H1 (cell line): ENCODE measurements at regions not wholly inside any gene's neighbourhood (a gene's known extent, or its start where the extent isn't known, plus 50 kb on each side); places are given as distances from the start of the nearest gene placed in this dataset.

ENCODE experiments used
- ASH2L ChIP-seq: fragments of 200-600, 300-600 bp; sonication (generic); IDR thresholded peaks from one replicate; pipeline ENCODE4 v1.7.1; 2017; ENCODE audit warnings: low read length
- EGR1 ChIP-seq: IDR thresholded peaks from 2 replicates; pipeline ENCODE4 v1.6.1; 2011; ENCODE audit warnings: low read depth, low read length, borderline replicate concordance
- KDM1A ChIP-seq: fragments of 200-600, 300-600 bp; sonication (generic); IDR thresholded peaks from 2 replicates; pipeline ENCODE4 v1.7.1; 2016; ENCODE audit warnings: mild to moderate bottlenecking, low read length, borderline replicate concordance
- TF ChIP-seq, protein P1 (sequence below): fragments of 300-600 bp; sonication (generic); IDR thresholded peaks from 2 replicates; pipeline ENCODE4 v1.7.1; 2012; ENCODE audit warnings: low read length, moderate library complexity, mild to moderate bottlenecking, inconsistent platforms; ENCODE audit not compliant: insufficient replicate concordance

DNA sequence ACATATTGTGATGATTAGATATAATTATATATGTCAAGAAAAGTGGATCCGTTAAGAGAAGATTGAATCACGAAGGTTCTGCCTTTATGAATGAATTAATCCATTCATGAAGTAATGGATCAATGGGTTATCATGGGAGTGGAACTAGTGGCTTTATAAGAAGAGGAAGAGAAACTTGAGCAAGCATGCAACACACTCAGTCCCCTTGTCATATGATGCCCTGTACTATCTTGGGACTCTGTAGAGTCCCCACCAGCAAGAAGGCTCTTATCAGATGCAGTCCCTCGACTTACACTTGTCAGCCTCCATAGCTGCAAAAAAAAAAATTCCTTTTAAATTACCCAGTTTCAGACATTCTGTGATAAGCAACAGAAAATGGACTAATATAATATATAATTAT, 301.9 kb downstream of the RAP2B start (continued):
- TF ChIP-seq, protein P1, sequence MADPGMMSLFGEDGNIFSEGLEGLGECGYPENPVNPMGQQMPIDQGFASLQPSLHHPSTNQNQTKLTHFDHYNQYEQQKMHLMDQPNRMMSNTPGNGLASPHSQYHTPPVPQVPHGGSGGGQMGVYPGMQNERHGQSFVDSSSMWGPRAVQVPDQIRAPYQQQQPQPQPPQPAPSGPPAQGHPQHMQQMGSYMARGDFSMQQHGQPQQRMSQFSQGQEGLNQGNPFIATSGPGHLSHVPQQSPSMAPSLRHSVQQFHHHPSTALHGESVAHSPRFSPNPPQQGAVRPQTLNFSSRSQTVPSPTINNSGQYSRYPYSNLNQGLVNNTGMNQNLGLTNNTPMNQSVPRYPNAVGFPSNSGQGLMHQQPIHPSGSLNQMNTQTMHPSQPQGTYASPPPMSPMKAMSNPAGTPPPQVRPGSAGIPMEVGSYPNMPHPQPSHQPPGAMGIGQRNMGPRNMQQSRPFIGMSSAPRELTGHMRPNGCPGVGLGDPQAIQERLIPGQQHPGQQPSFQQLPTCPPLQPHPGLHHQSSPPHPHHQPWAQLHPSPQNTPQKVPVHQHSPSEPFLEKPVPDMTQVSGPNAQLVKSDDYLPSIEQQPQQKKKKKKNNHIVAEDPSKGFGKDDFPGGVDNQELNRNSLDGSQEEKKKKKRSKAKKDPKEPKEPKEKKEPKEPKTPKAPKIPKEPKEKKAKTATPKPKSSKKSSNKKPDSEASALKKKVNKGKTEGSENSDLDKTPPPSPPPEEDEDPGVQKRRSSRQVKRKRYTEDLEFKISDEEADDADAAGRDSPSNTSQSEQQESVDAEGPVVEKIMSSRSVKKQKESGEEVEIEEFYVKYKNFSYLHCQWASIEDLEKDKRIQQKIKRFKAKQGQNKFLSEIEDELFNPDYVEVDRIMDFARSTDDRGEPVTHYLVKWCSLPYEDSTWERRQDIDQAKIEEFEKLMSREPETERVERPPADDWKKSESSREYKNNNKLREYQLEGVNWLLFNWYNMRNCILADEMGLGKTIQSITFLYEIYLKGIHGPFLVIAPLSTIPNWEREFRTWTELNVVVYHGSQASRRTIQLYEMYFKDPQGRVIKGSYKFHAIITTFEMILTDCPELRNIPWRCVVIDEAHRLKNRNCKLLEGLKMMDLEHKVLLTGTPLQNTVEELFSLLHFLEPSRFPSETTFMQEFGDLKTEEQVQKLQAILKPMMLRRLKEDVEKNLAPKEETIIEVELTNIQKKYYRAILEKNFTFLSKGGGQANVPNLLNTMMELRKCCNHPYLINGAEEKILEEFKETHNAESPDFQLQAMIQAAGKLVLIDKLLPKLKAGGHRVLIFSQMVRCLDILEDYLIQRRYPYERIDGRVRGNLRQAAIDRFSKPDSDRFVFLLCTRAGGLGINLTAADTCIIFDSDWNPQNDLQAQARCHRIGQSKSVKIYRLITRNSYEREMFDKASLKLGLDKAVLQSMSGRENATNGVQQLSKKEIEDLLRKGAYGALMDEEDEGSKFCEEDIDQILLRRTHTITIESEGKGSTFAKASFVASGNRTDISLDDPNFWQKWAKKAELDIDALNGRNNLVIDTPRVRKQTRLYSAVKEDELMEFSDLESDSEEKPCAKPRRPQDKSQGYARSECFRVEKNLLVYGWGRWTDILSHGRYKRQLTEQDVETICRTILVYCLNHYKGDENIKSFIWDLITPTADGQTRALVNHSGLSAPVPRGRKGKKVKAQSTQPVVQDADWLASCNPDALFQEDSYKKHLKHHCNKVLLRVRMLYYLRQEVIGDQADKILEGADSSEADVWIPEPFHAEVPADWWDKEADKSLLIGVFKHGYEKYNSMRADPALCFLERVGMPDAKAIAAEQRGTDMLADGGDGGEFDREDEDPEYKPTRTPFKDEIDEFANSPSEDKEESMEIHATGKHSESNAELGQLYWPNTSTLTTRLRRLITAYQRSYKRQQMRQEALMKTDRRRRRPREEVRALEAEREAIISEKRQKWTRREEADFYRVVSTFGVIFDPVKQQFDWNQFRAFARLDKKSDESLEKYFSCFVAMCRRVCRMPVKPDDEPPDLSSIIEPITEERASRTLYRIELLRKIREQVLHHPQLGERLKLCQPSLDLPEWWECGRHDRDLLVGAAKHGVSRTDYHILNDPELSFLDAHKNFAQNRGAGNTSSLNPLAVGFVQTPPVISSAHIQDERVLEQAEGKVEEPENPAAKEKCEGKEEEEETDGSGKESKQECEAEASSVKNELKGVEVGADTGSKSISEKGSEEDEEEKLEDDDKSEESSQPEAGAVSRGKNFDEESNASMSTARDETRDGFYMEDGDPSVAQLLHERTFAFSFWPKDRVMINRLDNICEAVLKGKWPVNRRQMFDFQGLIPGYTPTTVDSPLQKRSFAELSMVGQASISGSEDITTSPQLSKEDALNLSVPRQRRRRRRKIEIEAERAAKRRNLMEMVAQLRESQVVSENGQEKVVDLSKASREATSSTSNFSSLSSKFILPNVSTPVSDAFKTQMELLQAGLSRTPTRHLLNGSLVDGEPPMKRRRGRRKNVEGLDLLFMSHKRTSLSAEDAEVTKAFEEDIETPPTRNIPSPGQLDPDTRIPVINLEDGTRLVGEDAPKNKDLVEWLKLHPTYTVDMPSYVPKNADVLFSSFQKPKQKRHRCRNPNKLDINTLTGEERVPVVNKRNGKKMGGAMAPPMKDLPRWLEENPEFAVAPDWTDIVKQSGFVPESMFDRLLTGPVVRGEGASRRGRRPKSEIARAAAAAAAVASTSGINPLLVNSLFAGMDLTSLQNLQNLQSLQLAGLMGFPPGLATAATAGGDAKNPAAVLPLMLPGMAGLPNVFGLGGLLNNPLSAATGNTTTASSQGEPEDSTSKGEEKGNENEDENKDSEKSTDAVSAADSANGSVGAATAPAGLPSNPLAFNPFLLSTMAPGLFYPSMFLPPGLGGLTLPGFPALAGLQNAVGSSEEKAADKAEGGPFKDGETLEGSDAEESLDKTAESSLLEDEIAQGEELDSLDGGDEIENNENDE: no peak
- TF ChIP-seq ASH2L (no peak), KDM1A (no peak), EGR1 (no peak)
